GM12891 (cell line): ENCODE measurements at regions not wholly inside any gene's neighbourhood (a gene's known extent, or its start where the extent isn't known, plus 50 kb on each side); places are given as distances from the start of the nearest gene placed in this dataset.

Experiments used
- PAX5 ChIP-seq: IDR thresholded peaks from 2 replicates; pipeline ENCODE4 v1.6.1; 2011; ENCODE audit warnings: low read length, moderate library complexity, mild to moderate bottlenecking; ENCODE audit not compliant: insufficient read depth, severe bottlenecking
- POLR2A ChIP-seq: IDR thresholded peaks from 2 replicates; pipeline ENCODE4 v1.6.1; 2011; ENCODE audit warnings: low read depth, low read length, control low read depth
- POLR2AphosphoS5 ChIP-seq: IDR thresholded peaks from 2 replicates; pipeline ENCODE4 v1.6.1; 2011; ENCODE audit warnings: low read depth, low read length, control low read depth
- SPI1 ChIP-seq: IDR thresholded peaks from 2 replicates; pipeline ENCODE4 v1.6.1; 2011; ENCODE audit warnings: low read depth, low read length, control low read depth
- TAF1 ChIP-seq: IDR thresholded peaks from 2 replicates; pipeline ENCODE4 v1.6.1; 2011; ENCODE audit warnings: low read depth, low read length, control low read depth

DNA sequence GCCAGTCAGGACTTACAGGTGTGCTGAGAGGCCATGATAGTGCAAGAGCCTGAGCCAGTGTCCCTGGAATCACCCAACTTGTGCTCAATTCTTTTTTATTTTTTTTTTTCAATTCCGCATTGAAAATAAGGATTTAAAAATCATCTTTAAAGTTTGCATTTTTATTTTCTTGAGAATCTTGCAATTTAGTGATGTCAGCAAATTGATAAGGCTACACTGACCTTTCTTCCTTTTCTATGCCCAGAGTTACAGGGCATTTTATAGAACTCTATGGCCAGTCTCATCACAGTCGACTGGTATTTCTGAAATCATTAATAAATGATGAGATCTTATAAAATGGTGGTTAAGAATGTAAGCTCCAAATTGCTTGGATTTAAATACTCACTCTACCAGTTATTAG, 63.3 kb upstream of the PRKD1 start:
- TF ChIP-seq POLR2AphosphoS5 = no peak
- TF ChIP-seq POLR2A = no peak
- TF ChIP-seq PAX5 = no peak
- TF ChIP-seq TAF1 = no peak
- no peak for TF ChIP-seq SPI1
